MM.1S (cell line): ENCODE measurements at regions not wholly inside any gene's neighbourhood (a gene's known extent, or its start where the extent isn't known, plus 50 kb on each side); places are given as distances from the start of the nearest gene placed in this dataset.

Experiments
- DNase-seq: peaks from one replicate; pipeline ENCODE4 v3.0.0-alpha.2; 2015
- H2AFZ ChIP-seq: fragments of 300-600 bp; sonication (generic); 2 replicates; pipeline ENCODE4 v1.6.0; 2016; ENCODE audit warnings: antibody characterized with exemption, low read length
- H3F3A ChIP-seq: fragments of 300-600 bp; sonication (generic); 2 replicates; pipeline ENCODE4 v1.6.1; 2016; ENCODE audit warnings: mild to moderate bottlenecking, antibody characterized with exemption, low read length, moderate library complexity, mixed read lengths; ENCODE audit not compliant: insufficient read depth
- H3K27ac ChIP-seq: fragments of 300-600 bp; sonication (generic); 2 replicates; pipeline ENCODE4 v1.5.1; 2016; ENCODE audit warnings: mild to moderate bottlenecking, low read length
- H3K27me3 ChIP-seq: fragments of 300-600 bp; sonication (generic); replicated peaks from 2 replicates; pipeline ENCODE4 v1.6.0; 2016; ENCODE audit warnings: low read length; ENCODE audit not compliant: insufficient read depth
- H3K36me3 ChIP-seq: fragments of 300-600 bp; sonication (generic); replicated peaks from 2 replicates; pipeline ENCODE4 v1.6.1; 2016; ENCODE audit warnings: mild to moderate bottlenecking, low read length, mixed read lengths; ENCODE audit not compliant: insufficient read depth
- H3K4me1 ChIP-seq: fragments of 300-600 bp; sonication (generic); 2 replicates; pipeline ENCODE4 v1.6.1; 2016; ENCODE audit warnings: low read length, mixed read lengths
- H3K4me2 ChIP-seq: fragments of 300-600 bp; sonication (generic); 2 replicates; pipeline ENCODE4 v1.6.0; 2016; ENCODE audit warnings: low read depth, low read length
- H3K4me3 ChIP-seq: fragments of 300-600 bp; sonication (generic); 2 replicates; pipeline ENCODE4 v1.5.1; 2016; ENCODE audit warnings: low read length, mixed read lengths
- H3K79me2 ChIP-seq: fragments of 300-600 bp; sonication (generic); 2 replicates; pipeline ENCODE4 v1.6.1; 2016; ENCODE audit warnings: mixed run types, low read length, mixed read lengths
- H3K9ac ChIP-seq: fragments of 300-600 bp; sonication (generic); 2 replicates; pipeline ENCODE4 v1.6.1; 2016; ENCODE audit warnings: low read length, mixed read lengths
- H3K9me2 ChIP-seq: fragments of 300-600 bp; sonication (generic); replicated peaks from 2 replicates; pipeline ENCODE4 v1.6.1; 2016; ENCODE audit warnings: mild to moderate bottlenecking, low read length, mixed read lengths; ENCODE audit not compliant: insufficient read depth
- H3K9me3 ChIP-seq: fragments of 300-600 bp; sonication (generic); replicated peaks from 2 replicates; pipeline ENCODE4 v1.6.1; 2016; ENCODE audit warnings: mild to moderate bottlenecking, low read length, mixed read lengths; ENCODE audit not compliant: insufficient read depth
- H4K20me1 ChIP-seq: fragments of 300-600 bp; sonication (generic); 2 replicates; pipeline ENCODE4 v1.6.1; 2016; ENCODE audit warnings: mild to moderate bottlenecking, low read length, moderate library complexity, mixed read lengths; ENCODE audit not compliant: insufficient read depth
- EZH2 ChIP-seq: fragments of 300-600 bp; sonication (generic); optimal IDR thresholded peaks from 2 replicates; pipeline ENCODE3; 2017; ENCODE audit warnings: low read depth, mild to moderate bottlenecking, antibody characterized with exemption, low read length, mixed read lengths
- EZH2phosphoT487 ChIP-seq: fragments of 300-600 bp; sonication (generic); IDR thresholded peaks from 2 replicates; pipeline ENCODE4 v1.6.1; 2018; ENCODE audit warnings: antibody characterized with exemption, low read length
- TF ChIP-seq, protein P1 (sequence below): fragments of 300-600 bp; sonication (generic); IDR thresholded peaks from 2 replicates; pipeline ENCODE4 v1.5.1; 2016; ENCODE audit warnings: antibody characterized with exemption, low read length, mixed read lengths

- Histone ChIP-seq H3K27ac (no peak overlapping the region), H3K79me2 (no peaks in the 10 kb centered on the region), H3K9ac (no peak overlapping the region), H3F3A (no peaks in the 10 kb centered on the region), H3K27me3 (no peaks in the 10 kb centered on the region), H3K4me1 (no peaks in the 10 kb centered on the region), H3K36me3 (no peaks in the 10 kb centered on the region), H3K4me3 (no peak overlapping the region), H3K9me2 (no peaks in the 10 kb centered on the region), H3K4me2 (no peak overlapping the region), H2AFZ (no peak overlapping the region), H4K20me1 (no peaks in the 10 kb centered on the region), H3K9me3 (no peaks in the 10 kb centered on the region)
- DNase-seq, result no peak
- TF ChIP-seq EZH2, result no peak
- TF ChIP-seq EZH2phosphoT487, result no peak
- TF ChIP-seq, protein P1, sequence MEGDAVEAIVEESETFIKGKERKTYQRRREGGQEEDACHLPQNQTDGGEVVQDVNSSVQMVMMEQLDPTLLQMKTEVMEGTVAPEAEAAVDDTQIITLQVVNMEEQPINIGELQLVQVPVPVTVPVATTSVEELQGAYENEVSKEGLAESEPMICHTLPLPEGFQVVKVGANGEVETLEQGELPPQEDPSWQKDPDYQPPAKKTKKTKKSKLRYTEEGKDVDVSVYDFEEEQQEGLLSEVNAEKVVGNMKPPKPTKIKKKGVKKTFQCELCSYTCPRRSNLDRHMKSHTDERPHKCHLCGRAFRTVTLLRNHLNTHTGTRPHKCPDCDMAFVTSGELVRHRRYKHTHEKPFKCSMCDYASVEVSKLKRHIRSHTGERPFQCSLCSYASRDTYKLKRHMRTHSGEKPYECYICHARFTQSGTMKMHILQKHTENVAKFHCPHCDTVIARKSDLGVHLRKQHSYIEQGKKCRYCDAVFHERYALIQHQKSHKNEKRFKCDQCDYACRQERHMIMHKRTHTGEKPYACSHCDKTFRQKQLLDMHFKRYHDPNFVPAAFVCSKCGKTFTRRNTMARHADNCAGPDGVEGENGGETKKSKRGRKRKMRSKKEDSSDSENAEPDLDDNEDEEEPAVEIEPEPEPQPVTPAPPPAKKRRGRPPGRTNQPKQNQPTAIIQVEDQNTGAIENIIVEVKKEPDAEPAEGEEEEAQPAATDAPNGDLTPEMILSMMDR, result no peak
Observed at GRCh38 chr3:135740751-135741150, 224.8 kb upstream of the PPP2R3A start.

DNA sequence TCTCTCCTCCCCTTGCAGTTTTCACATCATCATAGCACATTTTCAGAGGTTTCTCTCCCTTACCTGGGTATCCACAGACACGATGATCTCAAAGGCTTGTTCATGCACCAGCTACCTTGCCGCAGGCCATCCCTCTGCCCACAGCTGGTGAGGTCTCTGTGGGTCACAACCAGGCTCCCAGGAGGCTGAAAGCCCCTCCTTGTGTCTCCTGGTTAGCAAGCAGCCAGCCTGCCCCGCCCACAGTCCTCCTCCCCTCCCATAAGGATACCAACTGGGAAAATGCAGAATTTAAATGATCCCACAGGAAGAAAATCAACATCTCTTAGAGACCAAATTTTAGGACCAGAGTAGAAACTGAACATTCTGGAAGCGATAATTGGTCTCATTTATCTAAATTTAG, 213.5 kb upstream of the PPP2R3A start:
- no peak overlapping the region for H2AFZ ChIP-seq
- no peaks in the 10 kb centered on the region for H3K9me2 ChIP-seq
- TF ChIP-seq EZH2phosphoT487, result no peak
- no peaks in the 10 kb centered on the region for H3K36me3 ChIP-seq
- H3K9me3 ChIP-seq, result no peaks in the 10 kb centered on the region
- no peak overlapping the region for H3K9ac ChIP-seq
- no peaks in the 10 kb centered on the region for H3K27me3 ChIP-seq
- H3F3A ChIP-seq, result no peaks in the 10 kb centered on the region
- H3K79me2 ChIP-seq, result no peaks in the 10 kb centered on the region
- no peak overlapping the region for H3K4me2 ChIP-seq
- H3K27ac ChIP-seq, result no peak overlapping the region
- H4K20me1 ChIP-seq, result no peaks in the 10 kb centered on the region
- H3K4me3 ChIP-seq, result no peak overlapping the region
- DNase-seq, result no peak
- H3K4me1 ChIP-seq, result no peaks in the 10 kb centered on the region

DNA sequence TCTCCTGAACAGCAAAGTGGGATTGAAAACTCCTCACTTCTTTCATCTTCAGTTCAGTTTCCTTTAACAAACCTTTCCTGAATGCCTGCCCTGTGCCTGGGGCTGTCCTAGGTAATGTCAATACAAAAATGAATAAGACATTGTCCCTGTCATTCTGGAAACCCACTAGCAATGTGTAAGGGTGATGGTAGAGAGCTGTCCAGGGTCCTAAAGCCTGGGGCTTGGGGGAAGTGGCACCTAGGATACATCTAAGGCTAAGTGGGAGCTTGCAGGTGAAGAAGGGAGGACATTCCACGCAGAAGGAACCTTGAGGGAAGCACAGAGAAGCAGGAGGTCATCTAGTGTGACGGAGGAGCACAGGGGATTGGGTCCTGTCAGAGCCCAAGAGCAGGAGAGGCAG, 212.7 kb upstream of the PPP2R3A start:
- Histone ChIP-seq H3K4me2 (no peak overlapping the region), H3K9me3 (no peaks in the 10 kb centered on the region), H2AFZ (no peak overlapping the region), H3K9me2 (no peaks in the 10 kb centered on the region), H3K79me2 (no peaks in the 10 kb centered on the region), H3K4me1 (no peaks in the 10 kb centered on the region), H3F3A (no peaks in the 10 kb centered on the region), H3K27me3 (no peaks in the 10 kb centered on the region), H3K4me3 (no peak overlapping the region), H3K36me3 (no peaks in the 10 kb centered on the region), H3K9ac (no peak overlapping the region), H3K27ac (no peak overlapping the region), H4K20me1 (no peaks in the 10 kb centered on the region)
- TF ChIP-seq, protein P1, result no peak
- TF ChIP-seq EZH2phosphoT487 (no peak), EZH2 (no peak)
- no peak for DNase-seq

GRCh38 chr3:135753506-135753905, 212.0 kb upstream of the PPP2R3A start:
- H3K4me2 ChIP-seq, result no peak overlapping the region
- TF ChIP-seq EZH2phosphoT487 (no peak), EZH2 (no peak)
- TF ChIP-seq, protein P1, result no peak
- H3K9me3 ChIP-seq, result no peaks in the 10 kb centered on the region
- H3K27ac ChIP-seq, result no peak overlapping the region
- no peaks in the 10 kb centered on the region for H3K9me2 ChIP-seq
- no peaks in the 10 kb centered on the region for H4K20me1 ChIP-seq
- no peak for DNase-seq
- H3F3A ChIP-seq, result no peaks in the 10 kb centered on the region
- no peak overlapping the region for H3K9ac ChIP-seq
- H3K4me3 ChIP-seq, result no peak overlapping the region
- no peak overlapping the region for H2AFZ ChIP-seq
- no peaks in the 10 kb centered on the region for H3K27me3 ChIP-seq
- no peaks in the 10 kb centered on the region for H3K4me1 ChIP-seq
- H3K36me3 ChIP-seq, result no peaks in the 10 kb centered on the region
- no peaks in the 10 kb centered on the region for H3K79me2 ChIP-seq
